SKM-1 (cell line): ENCODE measurements at regions not wholly inside any gene's neighbourhood (a gene's known extent, or its start where the extent isn't known, plus 50 kb on each side); places are given as distances from the start of the nearest gene placed in this dataset.
"Not testable (repeated sequence)": the region's sequence is repeated elsewhere in the genome, so short reads cannot be mapped to it uniquely, and the experiment has no call there.

Experiments used
- DNase-seq: peaks from one replicate; lab custom pipeline; 2025; ENCODE audit not compliant: unreplicated experiment; lab: John Stamatoyannopoulos, UW

DNA sequence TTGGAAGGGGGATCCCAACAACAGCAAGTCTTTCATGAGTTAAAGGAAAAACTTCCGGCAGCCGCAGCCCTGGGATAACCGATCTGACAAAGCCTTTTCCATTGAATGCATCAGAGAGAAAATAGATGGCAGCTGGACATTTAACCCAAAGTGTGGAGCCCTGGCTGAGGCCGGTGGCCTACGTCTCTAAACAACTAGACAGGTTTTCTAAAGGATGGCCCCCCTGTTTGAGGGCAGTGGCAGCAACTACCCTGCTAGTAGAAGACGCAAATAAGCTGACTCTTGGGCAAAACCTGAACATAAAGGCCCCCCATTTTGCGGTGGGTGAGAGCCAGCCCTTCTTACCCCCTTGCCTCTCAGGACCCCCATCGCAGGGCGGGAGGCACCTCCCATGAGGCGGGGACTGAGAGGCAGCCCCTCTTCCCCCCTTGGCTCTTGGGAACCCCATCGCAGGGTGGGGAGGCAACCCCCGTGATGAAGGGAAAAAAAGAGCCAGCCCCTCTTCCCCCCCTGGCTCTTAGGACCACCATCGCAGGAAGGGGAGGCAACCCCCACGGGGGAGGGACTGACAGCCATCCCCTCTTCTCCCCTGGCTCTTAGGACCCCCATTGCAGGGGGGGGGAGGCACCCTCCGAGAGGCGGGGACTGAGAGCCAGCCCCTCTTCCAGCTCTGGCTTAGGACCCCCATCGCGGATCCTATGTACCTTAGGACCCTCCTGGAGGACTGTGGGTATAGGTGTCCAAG, 2422.9 kb upstream of the PCDH20 start:
- no peak for DNase-seq

- not testable (repeated sequence) for DNase-seq
Measured at GRCh38 chr13:63837701-63838100, 2422.1 kb upstream of the PCDH20 start.

DNA sequence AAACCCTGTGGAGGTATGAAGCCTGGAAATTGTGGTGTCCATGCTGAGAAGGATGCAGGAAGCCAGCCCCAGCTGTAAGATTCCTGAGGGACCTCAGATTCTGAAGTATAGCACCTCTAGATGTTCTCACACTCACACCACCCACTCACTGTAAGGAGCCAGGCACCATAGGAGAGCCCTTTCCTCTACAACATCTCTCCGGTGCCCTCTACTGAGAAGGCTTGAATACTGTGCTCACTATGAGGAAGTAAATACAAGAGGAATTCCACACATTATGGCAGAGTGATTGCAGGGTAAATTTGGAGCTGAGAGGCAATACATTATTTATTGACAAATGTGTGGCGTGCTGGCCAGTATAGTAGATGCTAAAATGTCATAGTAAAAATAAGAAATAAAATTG, 2414.0 kb upstream of the PCDH20 start:
- not testable (repeated sequence) for DNase-seq

DNA sequence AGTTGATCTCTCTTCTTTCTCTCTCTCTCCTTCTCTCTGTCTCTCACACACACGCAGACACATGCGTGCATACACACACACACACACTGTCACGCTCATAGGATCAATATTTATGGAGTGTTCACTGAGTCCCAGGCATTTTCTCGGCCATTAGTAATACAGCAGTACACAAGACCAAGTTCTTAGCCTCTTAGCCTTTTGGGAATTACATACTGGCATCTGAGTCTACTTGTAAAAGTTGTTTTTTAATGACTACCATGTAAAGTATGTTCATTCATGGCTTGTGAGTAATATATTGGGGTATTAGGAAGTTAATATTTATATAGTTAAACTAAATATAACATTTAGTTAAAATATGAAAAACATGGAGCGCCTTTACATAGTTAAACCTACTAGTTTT, 2406.1 kb upstream of the PCDH20 start:
- DNase-seq: not testable (repeated sequence)

DNA sequence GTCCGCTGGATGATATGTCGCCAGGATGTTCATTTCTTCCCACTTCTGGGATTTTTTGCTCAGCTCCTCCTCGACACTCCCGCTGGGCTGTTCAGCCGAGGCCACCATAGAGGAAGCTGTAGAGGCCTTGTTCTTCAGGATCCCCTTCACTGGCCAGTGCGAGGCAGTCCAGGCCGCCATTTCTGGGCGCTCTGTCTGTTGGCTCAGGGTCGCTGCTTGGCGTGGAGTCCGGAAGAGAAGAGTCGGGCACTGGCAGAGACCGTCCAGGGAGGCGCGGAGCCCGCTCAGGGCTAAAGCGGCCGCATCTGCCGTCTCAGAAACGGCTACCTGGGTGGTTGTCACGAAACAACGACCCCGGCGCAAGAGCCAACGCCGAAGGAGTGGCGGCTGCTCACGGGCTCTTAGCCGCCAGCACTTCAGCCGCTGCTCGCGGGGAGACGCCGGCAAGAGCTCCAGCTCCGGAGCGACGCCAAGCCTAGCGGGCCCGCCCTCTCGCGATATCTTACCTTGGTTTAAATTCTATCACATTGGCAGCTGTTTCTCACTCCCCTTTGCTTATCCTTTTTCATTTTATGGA, 2395.9 kb upstream of the PCDH20 start:
- DNase-seq: not testable (repeated sequence)

DNA sequence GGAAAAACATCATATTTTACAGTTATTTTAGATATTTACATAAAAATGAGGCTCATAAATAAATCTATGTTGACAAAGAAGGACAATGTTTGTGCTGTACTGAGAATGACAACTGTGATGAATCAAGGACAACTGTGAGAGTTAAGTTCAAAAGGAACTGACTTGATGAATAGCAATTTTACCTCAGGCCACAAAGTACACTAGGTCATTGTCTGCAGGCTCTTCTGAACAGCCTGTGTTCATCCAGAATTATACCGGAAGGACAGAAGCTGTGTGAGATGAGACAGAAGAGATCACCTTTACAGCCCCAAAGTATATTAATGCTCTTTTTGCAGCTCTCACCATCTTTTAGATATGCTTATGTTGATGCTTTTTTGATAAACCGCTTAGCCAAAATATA, 2375.5 kb upstream of the PCDH20 start:
- not testable (repeated sequence) for DNase-seq

GRCh38 chr13:63774133-63774532, 2358.5 kb upstream of the PCDH20 start:
- DNase-seq: no peak

- DNase-seq: no peak
Measured at GRCh38 chr13:63773476-63773875, 2357.8 kb upstream of the PCDH20 start.

- DNase-seq: not testable (repeated sequence)
Measured at GRCh38 chr13:63757683-63758082, 2342.0 kb upstream of the PCDH20 start.

DNA sequence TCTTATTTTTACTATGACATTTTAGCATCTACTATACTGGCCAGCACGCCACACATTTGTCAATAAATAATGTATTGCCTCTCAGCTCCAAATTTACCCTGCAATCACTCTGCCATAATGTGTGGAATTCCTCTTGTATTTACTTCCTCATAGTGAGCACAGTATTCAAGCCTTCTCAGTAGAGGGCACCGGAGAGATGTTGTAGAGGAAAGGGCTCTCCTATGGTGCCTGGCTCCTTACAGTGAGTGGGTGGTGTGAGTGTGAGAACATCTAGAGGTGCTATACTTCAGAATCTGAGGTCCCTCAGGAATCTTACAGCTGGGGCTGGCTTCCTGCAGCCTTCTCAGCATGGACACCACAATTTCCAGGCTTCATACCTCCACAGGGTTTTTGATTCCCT, 2334.2 kb upstream of the PCDH20 start:
- not testable (repeated sequence) for DNase-seq

DNA sequence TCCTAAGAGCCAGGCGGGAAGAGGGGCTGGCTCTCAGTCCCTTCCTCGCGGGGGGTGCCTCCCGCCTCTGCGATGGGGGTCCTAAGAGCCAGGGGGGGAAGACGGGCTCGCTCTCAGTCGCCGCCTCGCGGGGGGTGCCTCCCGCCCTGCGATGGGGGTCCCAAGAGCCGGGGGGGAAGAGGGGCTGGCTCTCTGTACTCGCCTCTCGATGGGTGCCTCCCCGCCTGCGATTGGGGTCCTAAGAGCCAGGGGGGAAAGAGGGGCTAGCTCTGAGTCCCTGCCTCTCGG, 2326.1 kb upstream of the PCDH20 start:
- DNase-seq: not testable (repeated sequence)

DNA sequence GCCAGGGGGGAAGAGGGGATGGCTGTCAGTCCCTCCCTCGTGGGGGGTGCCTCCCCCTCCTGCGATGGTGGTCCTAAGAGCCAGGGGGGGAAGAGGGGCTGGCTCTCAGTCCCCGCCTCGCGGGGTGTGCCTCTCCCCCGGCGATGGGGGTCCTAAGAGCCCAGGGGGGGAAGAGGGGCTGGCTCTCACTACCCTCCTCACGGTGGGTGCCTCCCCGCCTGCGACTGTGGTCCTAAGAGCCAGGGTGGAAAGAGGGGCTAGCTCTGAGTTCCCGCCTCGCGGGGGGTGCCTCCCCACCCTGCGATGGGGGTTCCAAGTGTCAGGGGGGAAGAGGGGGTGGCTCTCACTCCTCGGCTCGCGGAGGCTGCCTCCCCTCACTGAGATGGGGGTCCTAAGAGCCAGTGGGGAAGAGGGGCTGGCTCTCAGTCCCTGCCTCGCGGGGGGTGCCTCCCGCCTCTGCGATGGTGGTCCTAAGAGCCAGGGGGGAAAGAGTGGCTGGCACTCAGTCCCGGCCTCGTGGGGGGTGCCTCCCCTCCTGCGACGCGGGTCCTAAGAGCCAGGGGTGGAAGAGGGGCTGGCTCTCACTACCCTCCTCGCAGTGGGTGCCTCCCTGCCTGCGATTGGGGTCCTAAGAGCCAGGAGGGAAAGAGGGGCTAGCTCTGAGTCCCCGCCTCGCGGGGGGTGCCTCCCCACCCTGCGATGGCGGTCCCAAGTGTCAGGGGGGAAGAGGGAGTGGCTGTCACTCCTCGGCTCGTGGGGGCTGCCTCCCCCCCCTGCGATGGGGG, 2325.6 kb upstream of the PCDH20 start:
- no peak for DNase-seq

GRCh38 chr13:63739112-63739735, 2323.6 kb upstream of the PCDH20 start:
- DNase-seq: not testable (repeated sequence)

DNA sequence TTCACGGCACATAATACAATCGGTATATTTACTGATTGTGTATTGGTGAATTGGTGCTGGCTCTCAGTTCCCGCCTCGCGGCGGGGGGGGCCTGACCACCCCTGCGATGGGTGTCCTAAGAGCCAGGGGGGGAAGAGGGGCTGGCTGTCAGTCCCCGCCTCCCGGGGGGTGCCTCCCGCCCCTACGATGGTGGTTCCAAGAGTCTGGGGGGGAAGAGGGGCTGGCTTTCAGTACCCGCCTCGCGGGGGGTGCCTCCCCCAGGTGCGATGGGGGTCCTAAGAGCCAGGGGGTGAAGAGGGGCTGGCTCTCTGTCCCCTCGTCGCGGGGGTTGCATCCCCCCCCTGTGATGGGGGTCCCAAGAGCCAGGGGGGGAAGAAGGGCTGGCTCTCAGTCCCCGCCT, 2321.8 kb upstream of the PCDH20 start:
- no peak for DNase-seq

GRCh38 chr13:63731896-63732295, 2316.2 kb upstream of the PCDH20 start:
- DNase-seq: no peak

GRCh38 chr13:63712159-63712558, 2296.5 kb upstream of the PCDH20 start:
- DNase-seq: not testable (repeated sequence)

DNA sequence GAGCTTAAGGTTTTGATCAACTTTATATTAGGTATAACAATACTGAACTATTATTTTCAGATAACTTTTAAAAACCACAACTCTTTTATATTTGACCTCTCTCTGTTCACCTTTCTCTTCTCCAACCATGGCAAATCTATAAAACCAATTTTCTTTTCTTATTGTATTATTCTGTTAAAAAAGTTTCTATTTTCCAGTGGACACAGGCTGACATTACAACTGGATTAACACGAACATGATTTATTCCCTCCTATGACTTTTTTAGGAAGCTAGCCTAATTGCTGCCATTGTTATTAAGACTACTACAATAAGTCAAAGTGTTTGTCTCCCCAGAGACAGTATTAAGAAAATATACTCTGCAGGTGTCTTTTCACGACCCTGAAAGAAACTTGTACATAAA, 2291.1 kb upstream of the PCDH20 start:
- DNase-seq: no peak

GRCh38 chr13:63704521-63704920, 2288.9 kb upstream of the PCDH20 start:
- no peak for DNase-seq

- DNase-seq: no peak
Measured at GRCh38 chr13:63700350-63700749, 2284.7 kb upstream of the PCDH20 start.

- DNase-seq: no peak
Measured at GRCh38 chr13:63699948-63700347, 2284.3 kb upstream of the PCDH20 start.

GRCh38 chr13:63696055-63696454, 2280.4 kb upstream of the PCDH20 start:
- DNase-seq: no peak

GRCh38 chr13:63693696-63694095, 2278.0 kb upstream of the PCDH20 start:
- no peak for DNase-seq
